NB4 (cell line): ENCODE measurements at regions not wholly inside any gene's neighbourhood (a gene's known extent, or its start where the extent isn't known, plus 50 kb on each side); places are given as distances from the start of the nearest gene placed in this dataset.

ENCODE experiments used
- MAX ChIP-seq: IDR thresholded peaks from 2 replicates; pipeline ENCODE4 v1.6.1; 2011; ENCODE audit warnings: low read depth, low read length
- MYC ChIP-seq: IDR thresholded peaks from 2 replicates; pipeline ENCODE4 v1.6.1; 2011; ENCODE audit warnings: low read depth, low read length
- POLR2A ChIP-seq: IDR thresholded peaks from 2 replicates; pipeline ENCODE4 v1.6.1; 2011; ENCODE audit warnings: mild to moderate bottlenecking; ENCODE audit not compliant: insufficient read length; ENCODE audit errors: extremely low read depth
- TF ChIP-seq, protein P1 (sequence below): IDR thresholded peaks from one replicate; pipeline ENCODE4 v1.5.1; 2012; ENCODE audit warnings: low read depth, low read length

DNA sequence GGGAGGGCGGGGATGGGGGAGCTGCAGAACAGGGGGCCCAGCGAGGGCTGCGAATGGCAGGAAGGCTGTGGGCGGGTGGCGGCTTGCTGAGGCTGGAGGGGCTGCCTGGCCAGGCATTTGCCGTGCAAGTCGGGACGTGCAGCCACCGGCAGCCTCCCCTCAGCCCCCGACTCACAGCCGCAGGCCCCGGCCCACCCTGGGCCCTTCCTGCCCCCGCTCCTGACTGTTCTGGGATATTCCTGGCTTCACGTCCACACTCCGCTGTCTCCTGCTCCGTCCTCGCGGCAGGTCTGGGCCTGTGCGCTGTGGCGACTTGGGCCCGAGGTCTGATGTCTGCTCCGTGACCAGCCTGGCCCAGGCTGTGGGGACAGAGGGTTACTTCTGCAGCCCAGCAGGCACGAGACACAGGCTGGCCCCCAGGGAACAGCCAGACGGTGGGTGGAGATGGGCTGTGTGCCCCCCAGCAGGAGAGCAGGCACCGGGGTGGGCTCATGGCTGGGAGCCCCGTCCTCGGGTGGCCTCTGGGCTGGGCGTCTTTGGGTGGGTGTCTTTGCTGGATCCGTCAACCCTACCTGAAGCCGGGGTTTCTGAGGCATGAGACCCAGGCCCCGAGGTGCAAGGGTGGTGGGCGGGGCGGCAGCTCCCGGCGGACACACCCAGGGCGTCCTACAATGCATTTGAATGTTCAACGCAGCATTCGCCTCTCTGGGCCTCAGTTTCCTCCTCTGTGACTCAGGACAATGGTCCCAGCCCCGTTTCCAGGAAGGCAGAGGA is 86.5 kb downstream of the FOXL3 start:
- TF ChIP-seq, protein P1, sequence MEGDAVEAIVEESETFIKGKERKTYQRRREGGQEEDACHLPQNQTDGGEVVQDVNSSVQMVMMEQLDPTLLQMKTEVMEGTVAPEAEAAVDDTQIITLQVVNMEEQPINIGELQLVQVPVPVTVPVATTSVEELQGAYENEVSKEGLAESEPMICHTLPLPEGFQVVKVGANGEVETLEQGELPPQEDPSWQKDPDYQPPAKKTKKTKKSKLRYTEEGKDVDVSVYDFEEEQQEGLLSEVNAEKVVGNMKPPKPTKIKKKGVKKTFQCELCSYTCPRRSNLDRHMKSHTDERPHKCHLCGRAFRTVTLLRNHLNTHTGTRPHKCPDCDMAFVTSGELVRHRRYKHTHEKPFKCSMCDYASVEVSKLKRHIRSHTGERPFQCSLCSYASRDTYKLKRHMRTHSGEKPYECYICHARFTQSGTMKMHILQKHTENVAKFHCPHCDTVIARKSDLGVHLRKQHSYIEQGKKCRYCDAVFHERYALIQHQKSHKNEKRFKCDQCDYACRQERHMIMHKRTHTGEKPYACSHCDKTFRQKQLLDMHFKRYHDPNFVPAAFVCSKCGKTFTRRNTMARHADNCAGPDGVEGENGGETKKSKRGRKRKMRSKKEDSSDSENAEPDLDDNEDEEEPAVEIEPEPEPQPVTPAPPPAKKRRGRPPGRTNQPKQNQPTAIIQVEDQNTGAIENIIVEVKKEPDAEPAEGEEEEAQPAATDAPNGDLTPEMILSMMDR: no peak
- no peak for TF ChIP-seq POLR2A
- TF ChIP-seq MAX: no peak
- TF ChIP-seq MYC: no peak
